NOMO-1 treated with dmso at 0.1 percent for 144 hours (cell line): ENCODE measurements at regions not wholly inside any gene's neighbourhood (a gene's known extent, or its start where the extent isn't known, plus 50 kb on each side); places are given as distances from the start of the nearest gene placed in this dataset.

Experiments used
- DNase-seq: peaks from one replicate; lab custom pipeline; 2025; ENCODE audit not compliant: unreplicated experiment; lab: John Stamatoyannopoulos, UW

DNA sequence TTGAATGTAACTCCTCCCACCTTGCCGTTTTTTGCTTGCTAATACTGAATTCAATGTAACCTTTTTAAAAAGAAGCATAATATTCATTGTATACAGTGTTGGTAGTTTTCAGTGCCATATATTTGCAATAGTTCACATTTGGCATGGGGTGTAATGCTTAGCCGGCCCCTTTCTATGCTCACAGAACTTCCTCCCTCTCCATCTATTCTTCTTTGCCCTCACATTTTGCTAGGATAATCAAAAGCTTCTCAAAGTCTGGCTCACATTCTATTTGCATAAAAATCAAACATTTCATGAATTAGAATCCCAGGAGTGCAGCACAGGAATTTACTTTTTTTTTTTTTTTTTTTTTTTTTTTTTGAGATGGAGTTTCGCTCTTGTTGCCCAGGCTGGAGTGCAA, 226.3 kb upstream of the MPDZ start:
- no peak for DNase-seq

- DNase-seq: no peak
Observed at GRCh38 chr9:13503599-13503998, 224.1 kb upstream of the MPDZ start.

DNA sequence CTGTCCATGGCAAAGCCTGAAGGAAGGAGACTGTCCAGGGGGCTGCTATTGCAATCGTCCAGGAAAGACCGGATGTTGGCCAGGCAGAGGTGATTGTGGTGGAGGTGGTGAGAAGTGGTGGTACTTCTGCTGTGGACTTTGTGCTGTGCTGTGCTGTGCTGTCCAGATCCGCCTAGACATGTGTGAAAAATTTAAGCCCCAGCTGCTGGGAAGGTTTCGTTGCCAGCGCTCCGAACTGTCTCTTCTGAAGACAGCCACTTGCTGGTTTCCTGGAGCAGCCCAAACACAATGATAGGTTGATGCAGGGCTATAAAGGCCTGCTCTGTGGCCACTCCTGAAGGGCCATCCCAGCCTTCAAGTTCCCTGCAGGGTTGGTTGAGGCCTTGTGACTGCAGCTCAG, 223.0 kb upstream of the MPDZ start:
- DNase-seq: no peak

- DNase-seq: no peak
Observed at GRCh38 chr9:13501018-13501417, 221.5 kb upstream of the MPDZ start.

- DNase-seq: no peak
Observed at GRCh38 chr9:13500034-13500433, 220.5 kb upstream of the MPDZ start.

GRCh38 chr9:13493697-13494096, 214.2 kb upstream of the MPDZ start:
- no peak for DNase-seq

DNA sequence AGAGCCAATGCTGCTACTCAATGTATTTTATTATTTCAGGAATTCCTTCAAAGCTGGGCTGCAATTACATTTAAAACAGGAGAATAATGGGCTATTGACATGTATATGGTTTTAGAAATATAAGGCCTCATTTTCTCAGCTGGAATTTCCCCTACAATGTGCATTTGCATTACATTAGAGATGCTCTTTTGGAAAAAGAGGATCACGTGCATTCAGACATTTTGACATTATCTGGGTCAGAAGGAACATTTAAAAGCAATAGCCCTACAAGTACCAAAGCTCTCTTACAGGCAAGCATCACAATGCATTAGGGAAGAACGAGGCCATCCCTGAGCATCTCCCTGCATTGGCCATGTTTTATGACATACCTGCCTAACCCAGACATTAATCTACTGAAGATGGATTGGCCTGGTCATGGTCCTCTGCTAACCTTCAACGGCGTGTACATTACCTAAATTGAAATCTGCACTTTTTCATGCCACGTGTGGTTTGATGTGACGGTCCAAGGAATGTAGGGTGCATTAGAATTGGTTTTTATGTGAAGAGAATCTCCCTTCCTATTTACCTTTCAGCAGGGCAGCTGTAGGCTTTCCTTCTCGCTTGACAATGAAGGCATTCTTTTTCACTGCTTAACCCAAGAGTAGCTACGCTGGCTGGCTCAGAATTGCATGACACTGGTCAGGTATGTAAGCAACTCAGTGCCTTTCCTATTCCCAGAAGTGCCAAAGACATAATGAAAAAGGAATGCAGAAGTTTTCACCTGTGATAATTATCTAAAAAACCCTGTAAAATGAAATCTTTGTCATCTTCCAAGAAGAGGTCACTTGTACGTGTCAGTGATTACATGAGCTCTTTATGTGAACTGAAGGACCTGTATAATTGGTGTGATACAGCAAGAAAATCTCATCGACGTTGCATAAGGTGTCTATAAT, 212.3 kb upstream of the MPDZ start:
- DNase-seq: no peak

DNA sequence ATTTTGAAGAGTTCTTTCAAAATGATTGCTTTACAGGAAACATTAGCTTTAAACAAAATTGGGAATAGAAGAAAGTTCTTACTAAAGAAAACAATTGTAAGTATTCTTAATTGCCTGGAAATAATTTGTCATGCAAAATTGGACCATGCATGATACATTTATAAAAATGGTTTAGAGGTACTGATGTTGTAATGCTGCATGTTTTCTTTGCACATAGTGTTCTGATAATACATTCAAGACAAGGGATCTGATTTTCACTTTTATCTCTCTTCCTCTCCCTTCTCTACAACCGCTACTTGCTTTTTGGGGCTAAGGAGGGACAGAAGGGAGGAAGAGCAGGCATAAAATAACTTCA, 211.6 kb upstream of the MPDZ start:
- no peak for DNase-seq

- DNase-seq: no peak
Observed at GRCh38 chr9:13487936-13488335, 208.4 kb upstream of the MPDZ start.

- no peak for DNase-seq
Observed at GRCh38 chr9:13487498-13487897, 208.0 kb upstream of the MPDZ start.

- no peak for DNase-seq
Observed at GRCh38 chr9:13487071-13487470, 207.6 kb upstream of the MPDZ start.

GRCh38 chr9:13485068-13485596, 205.6 kb upstream of the MPDZ start:
- no peak for DNase-seq

DNA sequence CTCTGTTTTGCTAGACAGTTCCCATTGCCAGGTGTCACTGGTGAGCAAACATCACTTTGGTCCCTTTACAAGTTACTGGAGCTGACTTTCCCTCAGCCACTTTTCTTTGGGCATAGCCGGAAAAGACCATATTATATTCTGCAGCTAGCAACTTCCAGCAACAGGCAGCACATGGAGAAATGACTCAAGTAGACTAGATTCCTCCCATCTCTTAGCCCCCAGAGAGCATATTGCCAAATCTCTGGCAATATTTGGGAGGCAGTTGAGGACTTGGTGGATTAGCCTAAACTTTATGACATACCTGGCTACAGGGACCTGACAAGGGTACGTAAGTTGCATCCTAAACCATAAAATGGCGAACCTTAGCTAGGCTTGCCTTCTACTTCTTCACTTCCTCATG, 204.7 kb upstream of the MPDZ start:
- no peak for DNase-seq

- DNase-seq: no peak
Observed at GRCh38 chr9:13481274-13481673, 201.8 kb upstream of the MPDZ start.

- DNase-seq: no peak
Observed at GRCh38 chr9:13480693-13481092, 201.2 kb upstream of the MPDZ start.

- no peak for DNase-seq
Observed at GRCh38 chr9:13479096-13479495, 199.6 kb upstream of the MPDZ start.

DNA sequence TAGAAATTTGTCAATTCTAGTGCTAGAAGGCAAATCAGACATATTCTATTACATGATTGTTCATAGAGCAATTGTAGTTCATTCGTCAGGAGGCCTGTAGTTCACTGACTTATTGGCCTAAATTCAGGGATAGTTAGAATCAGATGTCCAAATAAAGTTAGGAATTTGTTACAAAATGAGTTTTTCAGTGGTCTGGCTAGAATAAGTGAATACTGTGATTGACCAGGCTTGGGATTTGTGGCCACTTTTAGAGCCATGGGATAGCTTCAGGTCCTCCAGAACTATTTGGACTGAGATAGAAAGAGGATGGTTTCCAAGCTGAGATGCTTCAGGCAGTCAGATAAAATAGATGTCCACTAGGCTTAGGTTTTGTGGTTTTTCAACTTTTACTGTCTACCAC, 199.1 kb upstream of the MPDZ start:
- DNase-seq: no peak

DNA sequence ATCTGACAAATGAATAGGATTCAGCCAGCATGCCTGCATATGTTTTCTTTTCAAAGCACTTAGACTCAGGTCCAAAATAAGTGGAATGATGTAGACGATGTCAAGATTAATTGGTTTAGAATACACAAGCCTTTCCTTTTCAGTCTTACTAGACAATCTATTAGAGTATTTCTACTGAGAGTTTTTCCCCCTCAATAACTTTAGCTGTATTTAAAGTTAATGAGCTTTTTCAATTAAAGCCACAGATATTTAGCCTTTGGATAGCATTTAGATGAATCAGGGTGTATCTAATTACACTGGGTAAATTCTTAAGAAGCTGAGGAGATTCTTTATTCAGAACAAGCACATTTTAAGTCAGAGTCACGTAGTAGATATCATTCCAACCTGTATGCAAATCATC, 198.7 kb upstream of the MPDZ start:
- DNase-seq: no peak

DNA sequence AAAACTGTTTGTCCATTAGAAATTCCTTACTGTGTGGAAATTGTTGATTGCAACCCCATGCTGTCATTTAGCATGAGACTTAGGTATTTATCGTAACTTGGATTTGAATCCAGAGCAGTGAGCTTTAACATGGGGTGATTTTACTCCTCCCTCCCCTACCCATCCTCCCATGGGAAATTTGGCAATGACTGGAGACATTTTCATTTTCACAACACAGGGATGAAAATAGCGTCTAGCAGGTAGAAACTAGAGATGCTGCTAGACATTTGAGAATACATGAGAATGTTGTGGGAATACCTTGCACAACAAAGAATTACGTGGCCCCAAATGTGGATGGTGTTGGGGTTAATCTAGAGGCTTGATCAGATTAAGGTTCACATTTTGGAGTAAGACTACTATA, 191.3 kb upstream of the MPDZ start:
- DNase-seq: no peak

DNA sequence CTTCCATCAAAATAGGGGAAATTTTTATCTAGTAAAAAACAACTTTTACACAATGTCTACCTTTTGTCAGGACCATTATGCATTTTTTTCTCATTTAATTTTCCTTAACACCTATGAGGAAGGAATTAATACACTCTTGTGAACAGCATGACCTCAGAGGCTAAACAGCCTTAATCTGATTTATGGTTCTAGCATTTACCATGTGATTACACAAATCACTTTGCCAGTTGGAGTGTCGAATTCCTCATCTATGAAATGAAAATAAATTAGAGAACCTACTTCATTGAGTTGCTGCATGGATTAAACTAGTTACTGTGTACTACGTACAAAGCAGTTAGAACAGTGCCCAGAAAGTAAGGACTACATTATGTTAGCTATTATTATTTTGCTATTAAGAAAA, 187.7 kb upstream of the MPDZ start:
- DNase-seq: no peak

- no peak for DNase-seq
Observed at GRCh38 chr9:13461414-13461991, 182.0 kb upstream of the MPDZ start.

- DNase-seq: no peak
Observed at GRCh38 chr9:13459071-13459470, 179.6 kb upstream of the MPDZ start.

DNA sequence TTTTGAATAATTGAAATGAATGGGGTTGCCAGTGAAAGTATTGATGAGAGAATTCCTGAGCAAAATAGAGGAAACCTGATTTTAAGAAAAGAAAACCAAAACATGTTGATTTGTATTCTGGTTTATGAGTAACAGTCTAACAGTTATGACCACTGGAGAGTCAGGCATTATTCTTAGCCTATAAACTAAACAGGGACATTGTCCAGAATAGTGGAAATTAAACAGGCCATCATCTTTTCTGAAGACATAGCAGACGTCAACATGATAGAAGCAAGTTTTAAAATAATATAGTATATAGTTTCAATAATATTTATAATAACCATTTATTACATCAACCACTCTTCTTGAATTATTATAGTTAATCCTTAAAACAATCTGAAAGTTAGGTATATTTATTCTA, 178.3 kb upstream of the MPDZ start:
- DNase-seq: no peak
